Psoas muscle (tissue), 7 donors: ENCODE measurements at regions not wholly inside any gene's neighbourhood (a gene's known extent, or its start where the extent isn't known, plus 50 kb on each side); places are given as distances from the start of the nearest gene placed in this dataset.

ENCODE experiments used
- ATAC-seq, 4 donors: fragments of 200-7000 bp; cut with Tn5 transposase; one replicate each; pipeline ENCODE4 v1.9.1; 2020; ENCODE audit warnings: moderate library complexity in 3 of 4, mild to moderate bottlenecking in 2 of 4
- DNase-seq, 2 donors: peaks; one replicate each; pipeline ENCODE4 v3.0.0-alpha.2; 2020
- H3K27ac ChIP-seq: fragments of 200-600 bp; one replicate; pipeline ENCODE4 v1.8.0; 2022
- H3K27me3 ChIP-seq, 3 donors: fragments of 200-600 bp in 1 of 3; one replicate each; pipeline versions ENCODE4 v1.6.1 to v1.8.0; 2013 to 2022; ENCODE audit warnings: low read length in 2 of 3, mild to moderate bottlenecking in 2 of 3, moderate library complexity in 1 of 3; ENCODE audit not compliant: insufficient read depth in 3 of 3
- H3K36me3 ChIP-seq, 2 donors: fragments of 200-600 bp in 1 of 2; one replicate each; pipeline versions ENCODE4 v1.6.1 to v1.8.0; 2013 to 2022; ENCODE audit warnings: low read depth in 1 of 2, mild to moderate bottlenecking in 1 of 2, moderate library complexity in 1 of 2; ENCODE audit not compliant: insufficient read depth in 1 of 2
- H3K4me1 ChIP-seq: fragments of 200-600 bp; one replicate; pipeline ENCODE4 v1.8.0; 2022
- H3K4me3 ChIP-seq: fragments of 200-600 bp; one replicate; pipeline ENCODE4 v1.8.0; 2022; ENCODE audit warnings: mild to moderate bottlenecking
- H3K9me3 ChIP-seq: fragments of 200-600 bp; one replicate; pipeline ENCODE4 v1.8.0; 2022
- CTCF ChIP-seq: fragments of 200-600 bp; IDR thresholded peaks from one replicate; pipeline ENCODE4 v1.8.0; 2022; ENCODE audit warnings: antibody characterized with exemption
- WGBS, 3 donors: extraction: QIAGEN DNeasy Blood & Tissue Kit; methylation state at CpG; one replicate each; pipeline versions ENCODE4 v1.1.6 to v1.1.7; 2013; 5-methylcytosine and 5-hydroxymethylcytosine counted together
- intact Hi-C, 2 donors: fragments of 100-400 bp; cut with DNase I; formaldehyde crosslinking; loops; one replicate each; pipeline versions ENCODE4 v1.11.0 to v1.14.2; 2022
- donor health status: healthy with polysubstance abuse.
- donor health status: DM: no; HTN: no; CAD: no; lungs with moderate emphysema.
- donor health status: Bipolar disorder and iron deficiency.
- donor health status: healthy.
- donor health status: DM: yes; HTN: yes; CAD: no.
- donor health status: DM: no; HTN: no; CAD: no.
- donor health status: DM: yes; HTN: yes; CAD: no.

GRCh38 chr10:3623746-3624145 lies 161.3 kb downstream of the KLF6 start:
- DNase-seq = no peak
- ATAC-seq = peak; percentile 42 to 90 (median 84)
- no peaks in the 10 kb centered on the region for H3K36me3 ChIP-seq
- no peaks in the 10 kb centered on the region for H3K27me3 ChIP-seq
- intact Hi-C loops = no loop called here
- TF ChIP-seq CTCF = no peak
- H3K27ac ChIP-seq = peak overlapping the region; percentile 52
- H3K9me3 ChIP-seq = peaks cover 7% of the 10 kb centered on the region
- H3K4me1 ChIP-seq = peaks cover 17% of the 10 kb centered on the region
- peak overlapping the region; percentile 40 for H3K4me3 ChIP-seq
- WGBS, 3 donors = 6 to 9% (median 7%) methylated on average over 7 of the region's 7 CpGs

GRCh38 chr10:3622845-3623621 lies 162.0 kb downstream of the KLF6 start:
- no peak overlapping the region for H3K4me3 ChIP-seq
- peaks cover 17% of the 10 kb centered on the region for H3K4me1 ChIP-seq
- 56 to 58% (median 57%) methylated on average over 3 of the region's 3 CpGs for WGBS, 3 donors
- TF ChIP-seq CTCF = no peak
- ATAC-seq = peak in 2 of 4 donors; percentile 18 to 19
- H3K9me3 ChIP-seq = peaks cover 7% of the 10 kb centered on the region
- H3K27ac ChIP-seq = peak overlapping the region; percentile 52
- intact Hi-C loops = no loop called here
- H3K27me3 ChIP-seq = no peaks in the 10 kb centered on the region
- H3K36me3 ChIP-seq = no peaks in the 10 kb centered on the region
- no peak for DNase-seq

- no peak overlapping the region for H3K27ac ChIP-seq
- no peak for DNase-seq
- peaks cover 7% of the 10 kb centered on the region for H3K9me3 ChIP-seq
- ATAC-seq = no peak
- 90 to 96% (median 95%) methylated on average over 2 of the region's 2 CpGs for WGBS, 3 donors
- H3K4me1 ChIP-seq = peaks cover 17% of the 10 kb centered on the region
- no peaks in the 10 kb centered on the region for H3K36me3 ChIP-seq
- H3K4me3 ChIP-seq = no peak overlapping the region
- TF ChIP-seq CTCF = no peak
- no peaks in the 10 kb centered on the region for H3K27me3 ChIP-seq
- intact Hi-C loops = no loop called here
Observed at GRCh38 chr10:3622427-3622826, 162.6 kb downstream of the KLF6 start.

GRCh38 chr10:3620818-3621217 lies 164.2 kb downstream of the KLF6 start:
- Histone ChIP-seq H3K36me3 (no peaks in the 10 kb centered on the region), H3K4me1 (peaks cover 17% of the 10 kb centered on the region), H3K4me3 (no peak overlapping the region), H3K9me3 (peaks cover 7% of the 10 kb centered on the region), H3K27ac (no peak overlapping the region), H3K27me3 (no peaks in the 10 kb centered on the region)
- no peak for TF ChIP-seq CTCF
- 55 to 92% (median 58%) methylated on average over 2 of the region's 2 CpGs for WGBS, 3 donors
- intact Hi-C loops = no loop called here
- DNase-seq (no peak), ATAC-seq (no peak)

GRCh38 chr10:3619241-3619640 lies 165.8 kb downstream of the KLF6 start:
- Histone ChIP-seq H3K27ac (no peak overlapping the region), H3K9me3 (peaks cover 7% of the 10 kb centered on the region), H3K4me1 (peaks cover 11% of the 10 kb centered on the region), H3K27me3 (no peaks in the 10 kb centered on the region), H3K36me3 (no peaks in the 10 kb centered on the region), H3K4me3 (no peak overlapping the region)
- no peak for TF ChIP-seq CTCF
- 77 to 87% (median 81%) methylated on average over 2 of the region's 2 CpGs for WGBS, 3 donors
- intact Hi-C loops = no loop called here
- DNase-seq (no peak), ATAC-seq (no peak)
